Vagina (tissue), 2 donors: ENCODE measurements at regions not wholly inside any gene's neighbourhood (a gene's known extent, or its start where the extent isn't known, plus 50 kb on each side); places are given as distances from the start of the nearest gene placed in this dataset.

ENCODE experiments used
- POLR2A ChIP-seq, 2 donors: fragments of 450-650 bp; IDR thresholded peaks; one replicate each; pipeline ENCODE4 v1.6.1; 2017; ENCODE audit warnings: antibody characterized with exemption in 2 of 2, mild to moderate bottlenecking in 2 of 2, moderate library complexity in 2 of 2
- POLR2AphosphoS5 ChIP-seq, 2 donors: sonication (generic); formaldehyde crosslinking; IDR thresholded peaks; one replicate each; pipeline ENCODE4 v1.9.0; 2017; ENCODE audit warnings: antibody characterized with exemption in 2 of 2, mild to moderate bottlenecking in 2 of 2, low read depth in 1 of 2; ENCODE audit not compliant: insufficient read depth in 1 of 2
- TF ChIP-seq, protein P1 (sequence below), 3 experiments: fragments of 450-650 bp in 2 of 3; fragments of 200-600 bp in 1 of 3; sonication (generic) in 1 of 3; IDR thresholded peaks; one replicate each; pipeline ENCODE4 v1.5.1; 2017 to 2019; ENCODE audit warnings: antibody characterized with exemption in 3 of 3, mild to moderate bottlenecking in 2 of 3, moderate library complexity in 2 of 3

GRCh38 chr12:64931981-64932380, 107.5 kb downstream of the TBC1D30 start:
- TF ChIP-seq POLR2A (IDR thresholded peaks at IDR 0.05) (no peak), POLR2AphosphoS5 (IDR thresholded peaks at IDR 0.05; ENCODE audit: insufficient read depth in 1 of 2, low read depth in 1 of 2) (no peak)
- TF ChIP-seq, protein P1, sequence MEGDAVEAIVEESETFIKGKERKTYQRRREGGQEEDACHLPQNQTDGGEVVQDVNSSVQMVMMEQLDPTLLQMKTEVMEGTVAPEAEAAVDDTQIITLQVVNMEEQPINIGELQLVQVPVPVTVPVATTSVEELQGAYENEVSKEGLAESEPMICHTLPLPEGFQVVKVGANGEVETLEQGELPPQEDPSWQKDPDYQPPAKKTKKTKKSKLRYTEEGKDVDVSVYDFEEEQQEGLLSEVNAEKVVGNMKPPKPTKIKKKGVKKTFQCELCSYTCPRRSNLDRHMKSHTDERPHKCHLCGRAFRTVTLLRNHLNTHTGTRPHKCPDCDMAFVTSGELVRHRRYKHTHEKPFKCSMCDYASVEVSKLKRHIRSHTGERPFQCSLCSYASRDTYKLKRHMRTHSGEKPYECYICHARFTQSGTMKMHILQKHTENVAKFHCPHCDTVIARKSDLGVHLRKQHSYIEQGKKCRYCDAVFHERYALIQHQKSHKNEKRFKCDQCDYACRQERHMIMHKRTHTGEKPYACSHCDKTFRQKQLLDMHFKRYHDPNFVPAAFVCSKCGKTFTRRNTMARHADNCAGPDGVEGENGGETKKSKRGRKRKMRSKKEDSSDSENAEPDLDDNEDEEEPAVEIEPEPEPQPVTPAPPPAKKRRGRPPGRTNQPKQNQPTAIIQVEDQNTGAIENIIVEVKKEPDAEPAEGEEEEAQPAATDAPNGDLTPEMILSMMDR (IDR thresholded peaks at IDR 0.05) = no peak
